G401 (cell line): ENCODE measurements at regions not wholly inside any gene's neighbourhood (a gene's known extent, or its start where the extent isn't known, plus 50 kb on each side); places are given as distances from the start of the nearest gene placed in this dataset.

Experiments
- DNase-seq: peaks from one replicate; pipeline ENCODE4 v3.0.0-alpha.2; 2015; ENCODE audit warnings: low spot score
- in situ Hi-C: cut with HindIII; loops from 2 replicates; pipeline ENCODE4 v1.10.0; 2016; ENCODE audit warnings: low sequenced_read_pairs, mixed read lengths

DNA sequence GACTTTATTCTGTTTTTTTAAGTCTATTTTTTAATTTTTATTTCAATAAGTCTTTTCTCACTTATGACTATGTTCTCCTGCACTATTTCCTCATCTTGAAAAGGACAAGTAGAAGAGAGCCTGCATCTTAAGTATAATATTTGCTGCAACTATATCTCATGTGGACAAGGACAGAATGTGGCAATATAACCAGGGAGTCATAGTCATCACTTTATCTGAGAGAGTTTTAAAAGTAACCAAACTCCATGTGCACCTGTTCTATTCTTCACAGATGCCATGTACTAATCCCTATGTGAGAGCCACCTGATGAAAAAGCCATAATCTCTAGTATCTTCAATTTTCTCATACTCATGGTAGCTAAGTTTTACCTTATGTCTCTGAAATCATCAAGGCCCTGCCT is 104.2 kb upstream of the SOX6 start:
- no peak for DNase-seq
- in situ Hi-C loops, result no loop called here

DNA sequence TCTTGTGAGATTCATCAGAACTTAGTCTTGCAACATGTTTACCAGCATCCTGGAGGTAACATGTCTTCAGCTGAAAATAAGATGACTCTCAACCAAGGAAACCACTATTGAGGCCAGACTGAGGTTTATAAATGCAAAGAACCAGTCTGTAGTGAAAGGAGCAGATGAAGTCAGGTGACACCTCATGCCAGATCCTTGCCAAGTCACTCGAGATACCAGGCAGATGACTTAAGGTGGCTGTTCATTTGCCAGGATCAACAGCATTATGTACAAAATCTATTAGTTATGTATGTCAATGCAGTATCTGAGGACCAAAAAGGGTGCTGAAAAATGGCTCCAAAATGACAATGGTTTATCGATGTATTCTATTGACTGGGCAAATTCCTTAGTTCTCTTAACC is 100.0 kb upstream of the SOX6 start:
- in situ Hi-C loops, result no loop called here

DNA sequence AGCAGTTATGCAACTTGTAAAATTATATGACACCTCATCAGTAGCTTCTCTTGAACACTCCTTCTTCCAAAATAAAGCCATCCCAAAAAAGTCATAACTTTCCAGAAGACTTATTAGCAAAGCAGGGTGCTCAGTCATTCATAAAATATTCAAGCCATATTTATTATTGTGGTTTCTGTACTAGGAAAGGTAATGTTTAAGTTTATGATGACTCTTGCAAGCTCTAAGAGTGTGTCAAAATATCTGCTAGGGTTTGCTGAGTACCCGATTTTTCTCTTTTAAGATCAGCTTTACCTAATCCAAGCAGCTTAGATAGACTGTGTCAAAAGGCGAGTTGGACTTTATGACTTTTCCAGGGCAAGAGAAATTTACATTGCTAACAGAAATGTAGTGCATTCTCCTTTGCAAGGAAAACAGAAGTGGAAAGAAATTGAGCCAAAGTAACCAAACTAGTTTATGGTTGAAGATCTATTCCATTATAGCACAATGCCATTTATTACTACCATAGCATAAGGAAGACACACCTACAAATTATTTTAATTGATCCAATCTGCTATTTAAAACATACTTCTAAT is 98.0 kb upstream of the SOX6 start:
- no peak for DNase-seq
- in situ Hi-C loops, result no loop called here

More for the DNA sequence above, 100.0 kb upstream of the SOX6 start:
- DNase-seq, result no peak

DNA sequence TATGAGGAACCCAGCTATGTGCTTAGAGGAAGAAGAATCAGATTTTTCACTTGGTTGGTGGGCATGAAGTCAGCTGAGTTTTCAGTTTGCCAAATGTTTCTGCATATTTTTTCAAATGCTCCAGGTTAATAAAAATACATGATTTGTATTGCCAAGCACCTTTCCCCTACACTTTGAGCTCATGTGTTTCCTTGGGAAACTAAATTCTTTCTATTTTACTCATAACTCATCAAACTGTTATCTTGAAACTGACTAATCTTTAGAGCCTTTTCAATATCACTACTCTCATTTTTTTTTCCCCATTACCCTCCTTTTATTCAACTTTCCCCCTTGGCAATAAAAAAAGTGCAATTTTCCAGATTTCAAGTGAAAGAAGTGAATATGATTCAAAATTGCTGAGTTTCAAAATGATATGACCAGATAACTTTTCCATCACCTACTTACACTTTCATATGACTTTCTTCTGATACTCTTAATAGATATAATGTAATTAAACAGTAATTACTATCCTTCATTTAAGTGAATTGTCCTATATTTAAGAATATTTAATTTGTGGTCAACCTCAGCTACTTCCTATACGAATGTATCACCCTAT is 91.9 kb upstream of the SOX6 start:
- DNase-seq, result no peak
- in situ Hi-C loops, result no loop called here

DNA sequence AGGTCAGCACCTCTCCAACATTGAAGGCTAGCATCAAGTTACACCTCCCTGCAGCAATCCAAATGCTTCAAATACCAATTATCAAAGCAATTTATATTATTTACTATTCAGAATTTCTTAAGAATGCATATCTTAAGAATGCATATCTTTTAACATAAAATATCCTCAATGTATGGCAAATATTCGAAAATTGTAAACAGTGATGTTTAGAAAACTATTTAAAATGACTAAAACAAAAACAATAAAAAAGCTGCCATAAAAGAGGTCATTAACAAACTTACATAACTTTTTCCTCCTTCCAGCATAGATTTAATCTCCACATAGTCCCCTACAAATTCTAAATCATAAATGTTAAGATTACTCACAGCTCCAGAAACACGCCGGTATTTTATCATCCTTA is 85.1 kb upstream of the SOX6 start:
- DNase-seq, result no peak

DNA sequence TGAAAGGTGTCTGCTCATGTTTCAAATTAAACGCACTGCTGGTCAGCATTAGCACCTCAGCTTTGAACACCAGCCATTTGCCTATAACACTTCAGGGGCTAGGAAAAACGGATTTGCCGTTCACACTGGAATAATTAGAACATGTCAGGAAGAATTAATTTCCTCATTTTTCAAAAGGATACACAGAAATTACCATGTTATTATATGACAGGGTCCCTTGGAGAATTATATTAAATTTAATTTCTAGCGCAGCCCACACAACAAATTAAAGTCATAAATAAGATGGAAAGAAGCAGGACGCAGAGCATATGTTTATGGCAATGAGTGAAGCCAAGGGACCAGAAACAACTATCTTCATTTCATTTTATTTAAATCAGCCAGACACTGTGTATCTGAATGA is 83.8 kb upstream of the SOX6 start:
- in situ Hi-C loops, result no loop called here
- no peak for DNase-seq

More for the DNA sequence above, 85.1 kb upstream of the SOX6 start:
- in situ Hi-C loops, result no loop called here

DNA sequence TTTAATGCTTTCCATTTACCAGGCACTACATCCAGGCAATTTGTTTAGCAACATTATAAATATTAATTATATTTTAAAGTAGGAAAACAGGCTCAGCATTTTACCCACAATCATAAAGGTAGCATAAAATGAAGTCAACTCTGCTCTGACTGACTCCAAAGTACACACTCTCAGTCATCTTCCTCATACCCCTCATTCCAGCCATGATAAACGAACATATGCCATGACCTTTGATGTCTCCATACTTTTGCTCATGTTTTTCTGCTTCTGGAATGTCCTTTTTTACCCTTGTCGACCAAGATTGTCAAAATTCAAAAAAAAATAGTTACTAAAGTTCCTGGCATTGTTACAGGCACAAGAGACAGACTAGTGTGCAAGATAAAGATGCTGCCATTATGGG is 77.7 kb upstream of the SOX6 start:
- in situ Hi-C loops, result no loop called here
- DNase-seq, result no peak

DNA sequence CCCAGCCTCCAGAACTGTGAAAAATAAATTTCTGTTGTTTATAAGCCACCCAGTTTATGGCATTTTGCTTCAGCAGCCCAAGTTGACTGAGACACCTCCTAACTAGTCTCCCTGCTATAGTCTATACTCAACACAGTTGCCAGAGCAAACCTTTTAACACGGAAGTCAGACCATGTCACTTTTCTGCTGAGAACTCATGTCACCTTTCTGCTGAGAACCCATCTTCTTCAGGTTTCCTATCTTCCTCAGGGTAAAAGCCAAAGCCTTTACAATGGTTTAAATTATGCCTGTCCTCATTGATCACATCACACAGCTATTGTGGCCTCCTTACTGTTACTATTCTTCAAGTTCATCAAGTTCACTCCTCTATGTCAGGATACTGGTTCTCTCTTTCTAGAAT is 74.3 kb upstream of the SOX6 start:
- DNase-seq, result no peak
- in situ Hi-C loops, result no loop called here

DNA sequence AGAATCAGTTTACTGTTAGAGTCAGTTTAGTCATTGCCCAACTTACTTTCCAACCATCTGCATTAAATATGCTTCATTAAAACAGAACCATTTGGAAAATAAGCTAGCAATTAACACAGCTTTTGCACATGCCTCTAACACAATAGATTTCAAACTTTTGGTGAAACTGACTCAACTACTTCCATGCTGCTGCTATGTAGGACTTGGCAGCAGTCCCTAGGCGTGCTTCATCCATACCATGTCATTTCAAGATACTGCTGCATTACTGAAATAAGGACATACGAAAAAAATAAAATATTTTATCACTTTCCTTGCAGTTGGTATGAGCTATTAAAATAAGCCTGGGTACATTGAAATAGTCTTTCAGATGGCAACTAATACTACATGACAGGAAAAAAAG is 65.5 kb upstream of the SOX6 start:
- in situ Hi-C loops, result no loop called here
- no peak for DNase-seq

DNA sequence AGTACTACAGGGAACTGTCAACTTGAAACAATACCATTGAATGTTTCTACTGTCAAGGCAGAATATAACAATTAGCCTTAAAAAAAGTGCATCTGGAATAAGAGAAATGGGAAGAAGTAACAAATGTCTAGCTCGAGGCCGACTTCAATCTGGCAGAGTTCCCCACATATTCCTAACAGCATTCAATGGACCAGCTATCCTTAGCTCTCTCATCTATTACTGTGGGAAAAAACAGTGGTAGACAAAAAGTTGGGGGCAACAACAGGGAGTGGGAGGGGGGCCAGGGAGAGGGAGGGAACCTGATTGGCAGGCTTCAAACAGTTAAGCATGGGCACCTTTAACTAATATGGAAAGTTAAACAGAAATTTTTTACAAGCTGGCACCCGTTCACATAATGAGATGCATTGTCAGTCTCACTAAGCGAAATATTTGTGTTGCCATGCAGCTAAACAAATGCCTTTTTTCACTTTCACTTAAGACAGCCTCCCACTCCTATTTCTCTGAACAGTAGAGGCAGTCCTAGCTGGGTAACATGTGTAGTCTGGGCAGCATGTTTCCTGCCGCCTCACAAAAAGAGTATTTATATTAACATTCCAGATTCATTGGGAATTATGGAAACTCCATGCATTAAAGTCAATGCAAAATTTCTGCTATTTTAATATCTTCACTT is 62.2 kb upstream of the SOX6 start:
- no peak for DNase-seq
- in situ Hi-C loops, result no loop called here

DNA sequence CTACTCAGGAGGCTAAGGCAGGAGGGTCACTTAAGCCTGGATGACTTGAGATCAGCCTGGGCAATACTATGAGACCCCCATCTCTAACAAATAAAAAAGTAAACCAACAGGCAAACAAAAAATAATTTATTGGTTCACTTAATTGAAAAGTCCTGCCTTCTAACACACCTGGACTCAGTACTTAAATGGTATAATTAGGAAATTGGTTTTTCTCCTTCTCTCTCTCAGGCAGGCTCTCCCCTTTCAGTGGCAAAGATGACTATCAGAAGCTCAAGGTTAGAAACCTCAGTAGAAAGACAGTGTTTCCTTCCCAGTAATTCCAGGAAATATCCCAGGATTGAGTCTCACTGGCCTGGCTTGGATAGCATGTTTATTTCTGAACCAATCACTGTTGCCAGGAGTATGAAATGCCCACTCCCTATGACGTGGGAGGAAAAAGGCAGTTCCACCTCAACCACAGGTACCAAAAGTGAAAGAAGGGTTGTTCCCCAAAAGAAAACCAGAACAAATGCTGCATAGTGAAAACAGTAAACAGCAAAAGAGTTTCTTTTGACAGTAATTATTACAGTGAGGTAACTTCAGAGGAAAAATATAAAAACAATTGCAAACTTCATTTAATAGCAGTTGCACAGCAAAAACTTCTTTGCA is 56.3 kb upstream of the SOX6 start:
- DNase-seq, result no peak
- in situ Hi-C loops, result no loop called here

DNA sequence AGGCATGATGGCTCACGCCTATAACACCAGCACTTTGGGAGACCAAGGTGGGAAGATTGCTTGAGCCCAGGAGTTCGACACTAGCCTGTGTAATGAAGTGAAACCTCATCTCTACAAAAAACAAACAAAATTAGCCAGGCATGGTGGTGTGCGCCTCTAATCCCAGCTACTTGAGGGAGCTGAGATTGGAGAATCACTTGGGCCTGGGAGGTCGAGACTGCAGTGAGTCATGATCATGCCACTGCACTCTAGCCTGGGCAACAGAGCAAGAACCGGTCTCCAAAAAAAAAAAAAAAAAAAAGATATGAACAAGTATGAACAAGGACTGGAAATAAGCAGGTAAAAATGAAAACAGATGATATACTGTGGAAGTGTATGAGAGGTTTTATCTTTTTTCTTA is 54.1 kb upstream of the SOX6 start:
- DNase-seq, result no peak
- in situ Hi-C loops, result no loop called here

DNA sequence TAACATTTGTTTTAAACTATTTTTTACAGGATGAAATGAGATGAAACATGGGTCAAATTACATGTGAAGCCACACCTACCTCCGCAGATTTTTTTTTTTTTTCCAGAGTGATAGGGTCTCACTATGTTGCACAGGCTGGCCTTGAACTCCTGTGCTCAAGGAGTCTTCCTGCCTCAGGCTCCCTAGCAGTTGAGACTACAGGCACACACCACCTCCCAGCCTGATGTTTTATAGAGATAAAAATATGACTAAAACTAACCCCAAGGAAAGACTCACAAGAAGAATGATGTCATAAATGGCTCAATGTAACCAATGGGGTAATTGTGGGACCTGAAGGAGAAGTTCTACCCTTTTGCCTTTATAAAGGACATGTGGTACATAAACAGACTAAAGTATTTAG is 52.3 kb upstream of the SOX6 start:
- DNase-seq, result no peak
- in situ Hi-C loops, result no loop called here

DNA sequence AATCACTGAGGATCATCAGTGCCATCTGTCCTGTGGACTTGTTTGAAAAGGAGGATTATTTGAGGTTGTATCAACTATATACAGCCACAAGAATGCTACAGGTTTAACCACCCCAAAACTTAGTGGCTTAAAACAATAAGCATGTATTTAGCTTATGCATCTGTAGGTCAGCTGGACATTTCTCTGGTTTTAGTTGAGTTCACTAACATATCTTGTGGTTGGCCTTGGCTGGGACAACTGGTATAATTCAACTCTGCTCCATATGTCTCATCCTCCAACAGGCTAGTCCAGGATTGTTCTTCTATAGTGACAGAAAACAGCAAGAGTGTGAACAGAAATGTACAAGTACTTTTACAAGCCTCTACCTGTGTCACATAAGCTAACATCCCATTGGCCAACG is 49.9 kb upstream of the SOX6 start:
- in situ Hi-C loops, result no loop called here
- no peak for DNase-seq
